ENCODE measurements at regions not wholly inside any gene's neighbourhood (a gene's known extent, or its start where the extent isn't known, plus 50 kb on each side); places are given as distances from the start of the nearest gene placed in this dataset.

DNA sequence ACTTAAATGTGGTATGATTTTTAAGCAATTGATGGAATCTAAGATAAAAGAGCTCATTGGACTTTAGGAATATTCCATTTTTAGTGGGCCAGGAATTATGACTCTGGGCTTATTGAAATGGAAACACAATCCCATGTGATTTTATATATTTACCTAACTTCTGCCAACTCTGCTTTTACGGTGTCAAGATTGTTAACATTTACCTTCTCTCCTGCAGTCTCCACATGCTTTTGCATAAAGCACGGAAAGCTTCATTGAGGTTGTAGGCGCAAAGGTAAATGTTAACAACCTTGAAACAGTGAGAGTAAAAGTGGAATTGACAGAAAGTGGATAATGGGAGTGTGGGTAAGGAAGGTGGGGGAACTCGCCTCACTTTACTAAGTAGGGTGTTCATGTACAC, 468.1 kb downstream of the PMP22 start:
- Mint-ChIP-seq H3K27ac (no peak overlapping the region), H3K4me1 (ENCODE audit: unreplicated experiment) (no peaks in the 10 kb centered on the region), H3K36me3 (no peaks in the 10 kb centered on the region), H3K4me3 (no peak overlapping the region), H3K27me3 (peaks cover 1% of the 10 kb centered on the region), H3K9me3 (no peaks in the 10 kb centered on the region)
- no peak for DNase-seq (ENCODE audit: extremely low spot score, unreplicated experiment)
- TF ChIP-seq, protein P1, sequence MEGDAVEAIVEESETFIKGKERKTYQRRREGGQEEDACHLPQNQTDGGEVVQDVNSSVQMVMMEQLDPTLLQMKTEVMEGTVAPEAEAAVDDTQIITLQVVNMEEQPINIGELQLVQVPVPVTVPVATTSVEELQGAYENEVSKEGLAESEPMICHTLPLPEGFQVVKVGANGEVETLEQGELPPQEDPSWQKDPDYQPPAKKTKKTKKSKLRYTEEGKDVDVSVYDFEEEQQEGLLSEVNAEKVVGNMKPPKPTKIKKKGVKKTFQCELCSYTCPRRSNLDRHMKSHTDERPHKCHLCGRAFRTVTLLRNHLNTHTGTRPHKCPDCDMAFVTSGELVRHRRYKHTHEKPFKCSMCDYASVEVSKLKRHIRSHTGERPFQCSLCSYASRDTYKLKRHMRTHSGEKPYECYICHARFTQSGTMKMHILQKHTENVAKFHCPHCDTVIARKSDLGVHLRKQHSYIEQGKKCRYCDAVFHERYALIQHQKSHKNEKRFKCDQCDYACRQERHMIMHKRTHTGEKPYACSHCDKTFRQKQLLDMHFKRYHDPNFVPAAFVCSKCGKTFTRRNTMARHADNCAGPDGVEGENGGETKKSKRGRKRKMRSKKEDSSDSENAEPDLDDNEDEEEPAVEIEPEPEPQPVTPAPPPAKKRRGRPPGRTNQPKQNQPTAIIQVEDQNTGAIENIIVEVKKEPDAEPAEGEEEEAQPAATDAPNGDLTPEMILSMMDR (conservative IDR thresholded peaks at IDR 0.05) = no peak

DNA sequence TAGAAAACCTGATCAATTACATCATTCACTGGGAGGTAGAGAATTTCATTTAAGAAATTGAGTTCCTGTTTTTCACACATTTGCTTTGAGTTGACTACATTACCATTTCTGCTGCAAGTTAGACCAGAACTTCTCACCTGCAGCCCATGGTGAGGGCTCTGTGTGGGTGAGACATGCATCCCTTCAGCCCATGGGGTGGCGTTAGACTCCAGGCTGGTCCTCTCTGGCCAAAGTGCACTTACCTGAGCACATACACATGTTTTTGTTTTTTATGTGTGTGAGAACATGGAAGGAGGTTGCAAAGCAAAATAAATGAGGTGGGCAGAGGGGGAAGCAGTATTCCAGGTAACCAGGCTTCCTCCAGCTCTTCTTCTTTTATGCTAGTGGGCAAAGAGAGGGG, 470.2 kb downstream of the PMP22 start:
- peaks cover 8% of the 10 kb centered on the region for H3K4me1 Mint-ChIP-seq (ENCODE audit: unreplicated experiment)
- no peak for DNase-seq (ENCODE audit: extremely low spot score, unreplicated experiment)
- TF ChIP-seq, protein P1 (conservative IDR thresholded peaks at IDR 0.05) = no peak
- H3K36me3 Mint-ChIP-seq = no peaks in the 10 kb centered on the region
- no peaks in the 10 kb centered on the region for H3K9me3 Mint-ChIP-seq
- H3K27me3 Mint-ChIP-seq = peaks cover 6% of the 10 kb centered on the region
- H3K27ac Mint-ChIP-seq = no peak overlapping the region
- H3K4me3 Mint-ChIP-seq = no peak overlapping the region

DNA sequence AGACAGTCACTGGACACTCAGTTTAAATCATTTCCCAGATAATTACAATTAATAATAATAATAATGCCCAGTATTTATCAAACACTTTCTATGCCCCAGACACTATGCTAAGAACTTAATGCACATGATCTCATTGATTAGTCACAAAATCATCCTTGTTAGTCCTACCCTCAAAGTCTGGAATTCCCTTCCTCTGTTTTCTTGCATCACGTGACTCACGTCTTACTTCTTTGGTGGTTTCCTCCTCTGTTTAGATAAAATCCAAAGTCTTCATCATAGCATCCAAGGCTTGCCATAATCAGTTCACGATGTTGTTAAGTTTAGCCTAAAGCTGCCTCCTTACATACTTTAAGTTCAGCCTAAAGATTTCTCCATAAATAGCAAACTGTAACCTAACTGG, 471.9 kb downstream of the PMP22 start:
- Mint-ChIP-seq H3K36me3 (no peaks in the 10 kb centered on the region), H3K27ac (no peak overlapping the region), H3K4me1 (ENCODE audit: unreplicated experiment) (peaks cover 8% of the 10 kb centered on the region), H3K4me3 (no peak overlapping the region), H3K9me3 (peaks cover 5% of the 10 kb centered on the region), H3K27me3 (peaks cover 15% of the 10 kb centered on the region)
- no peak for DNase-seq (ENCODE audit: extremely low spot score, unreplicated experiment)
- TF ChIP-seq, protein P1 (conservative IDR thresholded peaks at IDR 0.05) = no peak

DNA sequence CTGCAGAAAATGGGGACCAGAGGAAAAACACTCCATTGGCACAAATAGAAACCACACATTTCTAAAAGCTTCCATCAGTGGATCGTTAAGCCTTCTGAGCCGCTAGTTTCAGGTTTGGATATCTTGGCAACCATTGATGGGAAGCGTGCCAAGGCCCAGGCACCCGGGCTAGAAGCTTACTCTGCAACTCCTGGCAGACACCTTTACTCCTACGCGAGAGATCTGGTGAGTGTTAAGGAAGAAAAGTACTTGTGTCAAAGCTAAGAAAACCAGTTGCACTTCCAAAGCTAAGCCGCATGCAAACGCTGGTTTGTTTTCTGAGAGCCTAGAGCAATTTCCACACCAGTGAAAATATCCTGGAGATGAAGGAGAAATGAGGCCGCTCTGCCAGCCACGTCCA, 472.4 kb downstream of the PMP22 start:
- H3K4me1 Mint-ChIP-seq (ENCODE audit: unreplicated experiment) = peaks cover 8% of the 10 kb centered on the region
- DNase-seq (ENCODE audit: extremely low spot score, unreplicated experiment) = no peak
- peaks cover 5% of the 10 kb centered on the region for H3K9me3 Mint-ChIP-seq
- no peak overlapping the region for H3K27ac Mint-ChIP-seq
- H3K27me3 Mint-ChIP-seq = peaks cover 15% of the 10 kb centered on the region
- TF ChIP-seq, protein P1 (conservative IDR thresholded peaks at IDR 0.05) = no peak
- no peak overlapping the region for H3K4me3 Mint-ChIP-seq
- H3K36me3 Mint-ChIP-seq = no peaks in the 10 kb centered on the region

DNA sequence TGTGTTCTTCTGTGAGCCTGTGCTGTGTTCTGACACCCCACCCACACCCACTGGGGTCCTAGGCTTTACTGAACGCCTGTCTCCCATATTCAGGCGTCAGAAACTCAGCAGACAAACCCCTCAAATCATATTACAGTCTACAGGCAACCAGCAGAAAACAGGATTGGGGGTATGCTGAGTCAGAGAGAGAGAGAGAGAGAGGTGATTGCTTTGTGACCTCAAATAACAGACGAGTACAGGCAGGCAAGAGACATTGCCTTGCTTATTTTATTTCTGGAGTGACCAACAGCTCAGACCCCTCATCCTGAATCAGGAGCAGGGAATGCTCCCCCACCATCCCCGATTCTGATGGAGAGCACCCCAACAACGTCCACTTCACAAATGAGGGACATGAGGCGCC, 473.9 kb downstream of the PMP22 start:
- TF ChIP-seq, protein P1 (conservative IDR thresholded peaks at IDR 0.05) = no peak
- no peak for DNase-seq (ENCODE audit: extremely low spot score, unreplicated experiment)
- no peak overlapping the region for H3K27ac Mint-ChIP-seq
- H3K36me3 Mint-ChIP-seq = no peaks in the 10 kb centered on the region
- peaks cover 15% of the 10 kb centered on the region for H3K27me3 Mint-ChIP-seq
- H3K9me3 Mint-ChIP-seq = peaks cover 5% of the 10 kb centered on the region
- no peak overlapping the region for H3K4me3 Mint-ChIP-seq
- peaks cover 8% of the 10 kb centered on the region for H3K4me1 Mint-ChIP-seq (ENCODE audit: unreplicated experiment)

DNA sequence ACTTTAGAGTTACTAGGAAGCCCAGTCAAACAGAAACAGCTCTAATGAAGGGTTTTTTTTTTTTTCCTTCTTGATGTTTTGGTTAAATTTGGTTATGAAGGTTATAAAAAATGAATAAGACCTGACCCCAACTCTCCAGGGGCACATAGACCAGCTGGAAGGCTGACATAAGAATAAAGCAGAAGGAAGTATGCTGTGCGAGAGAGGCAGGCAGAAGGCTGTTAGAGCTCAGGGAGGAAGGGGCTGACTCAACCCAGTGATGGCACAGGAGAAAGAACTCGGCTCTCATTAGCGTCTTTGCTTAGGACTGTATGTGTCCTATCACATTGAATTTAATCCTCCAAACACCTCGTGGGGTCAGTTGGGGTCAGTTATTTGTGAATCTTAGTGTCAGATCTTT, 474.6 kb downstream of the PMP22 start:
- Mint-ChIP-seq H3K9me3 (peaks cover 5% of the 10 kb centered on the region), H3K36me3 (no peaks in the 10 kb centered on the region), H3K27ac (no peak overlapping the region), H3K4me3 (no peak overlapping the region), H3K4me1 (ENCODE audit: unreplicated experiment) (peaks cover 8% of the 10 kb centered on the region), H3K27me3 (peaks cover 15% of the 10 kb centered on the region)
- DNase-seq (ENCODE audit: extremely low spot score, unreplicated experiment) = no peak
- TF ChIP-seq, protein P1 (conservative IDR thresholded peaks at IDR 0.05) = no peak

Measured in type B pancreatic cell (in vitro differentiated cells).